ENCODE measurements at regions not wholly inside any gene's neighbourhood (a gene's known extent, or its start where the extent isn't known, plus 50 kb on each side); places are given as distances from the start of the nearest gene placed in this dataset.
"Not testable (repeated sequence)": the region's sequence is repeated elsewhere in the genome, so short reads cannot be mapped to it uniquely, and the experiment has no call there.

- TF ChIP-seq, protein P1, sequence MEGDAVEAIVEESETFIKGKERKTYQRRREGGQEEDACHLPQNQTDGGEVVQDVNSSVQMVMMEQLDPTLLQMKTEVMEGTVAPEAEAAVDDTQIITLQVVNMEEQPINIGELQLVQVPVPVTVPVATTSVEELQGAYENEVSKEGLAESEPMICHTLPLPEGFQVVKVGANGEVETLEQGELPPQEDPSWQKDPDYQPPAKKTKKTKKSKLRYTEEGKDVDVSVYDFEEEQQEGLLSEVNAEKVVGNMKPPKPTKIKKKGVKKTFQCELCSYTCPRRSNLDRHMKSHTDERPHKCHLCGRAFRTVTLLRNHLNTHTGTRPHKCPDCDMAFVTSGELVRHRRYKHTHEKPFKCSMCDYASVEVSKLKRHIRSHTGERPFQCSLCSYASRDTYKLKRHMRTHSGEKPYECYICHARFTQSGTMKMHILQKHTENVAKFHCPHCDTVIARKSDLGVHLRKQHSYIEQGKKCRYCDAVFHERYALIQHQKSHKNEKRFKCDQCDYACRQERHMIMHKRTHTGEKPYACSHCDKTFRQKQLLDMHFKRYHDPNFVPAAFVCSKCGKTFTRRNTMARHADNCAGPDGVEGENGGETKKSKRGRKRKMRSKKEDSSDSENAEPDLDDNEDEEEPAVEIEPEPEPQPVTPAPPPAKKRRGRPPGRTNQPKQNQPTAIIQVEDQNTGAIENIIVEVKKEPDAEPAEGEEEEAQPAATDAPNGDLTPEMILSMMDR (IDR thresholded peaks at IDR 0.05): not testable (repeated sequence)
- TF ChIP-seq POLR2A (IDR thresholded peaks at IDR 0.05): not testable (repeated sequence)
Measured at GRCh38 chr16:32842844-32843243, 166.9 kb upstream of the TP53TG3 start.

Data from testis (tissue), 2 donors.